H7 (cell line): ENCODE measurements at regions not wholly inside any gene's neighbourhood (a gene's known extent, or its start where the extent isn't known, plus 50 kb on each side); places are given as distances from the start of the nearest gene placed in this dataset.

ENCODE experiments used
- DNase-seq: peaks from one replicate; pipeline ENCODE4 v3.0.0; 2012
- H3K27me3 ChIP-seq: 2 replicates; pipeline ENCODE4 v1.6.0; 2011; ENCODE audit warnings: mild to moderate bottlenecking, low read length; ENCODE audit not compliant: control insufficient read depth, insufficient read depth
- H3K36me3 ChIP-seq: replicated peaks from 2 replicates; pipeline ENCODE4 v1.5.1; 2011; ENCODE audit warnings: low read length; ENCODE audit not compliant: control insufficient read depth, insufficient read depth
- H3K4me3 ChIP-seq: 2 replicates; pipeline ENCODE4 v1.5.1; 2011; ENCODE audit warnings: low read depth, mild to moderate bottlenecking, control low read depth, low read length, moderate library complexity; ENCODE audit not compliant: insufficient read depth

GRCh38 chr16:64304396-64304795 is 817.5 kb downstream of the CDH11 start:
- Histone ChIP-seq H3K36me3 (no peaks in the 10 kb centered on the region), H3K4me3 (no peak overlapping the region), H3K27me3 (no peaks in the 10 kb centered on the region)
- DNase-seq, result no peak

GRCh38 chr16:64297863-64298600 is 823.8 kb downstream of the CDH11 start:
- Histone ChIP-seq H3K27me3 (no peaks in the 10 kb centered on the region), H3K36me3 (no peaks in the 10 kb centered on the region)

DNA sequence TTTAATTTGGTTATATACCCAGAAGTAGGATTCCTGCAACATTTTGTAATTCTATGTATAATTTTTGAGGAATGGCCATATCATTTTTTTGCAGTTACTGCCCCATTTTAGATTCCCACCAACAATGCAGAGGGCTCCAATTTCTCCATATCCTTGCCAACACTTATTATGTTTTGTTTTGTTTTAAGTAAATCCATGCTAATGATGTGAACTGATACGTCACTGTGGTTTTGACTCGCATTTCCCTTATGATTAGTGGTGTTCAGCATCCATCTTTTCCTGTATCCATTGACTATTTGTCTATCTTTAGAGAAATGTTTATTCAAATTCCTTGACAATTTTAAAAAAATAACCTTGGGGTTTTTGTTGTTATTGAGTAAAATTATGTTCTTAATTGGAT is 826.4 kb downstream of the CDH11 start:
- H3K4me3 ChIP-seq, result no peak overlapping the region
- no peaks in the 10 kb centered on the region for H3K27me3 ChIP-seq
- H3K36me3 ChIP-seq, result no peaks in the 10 kb centered on the region
- no peak for DNase-seq

More at GRCh38 chr16:64297863-64298600, 823.8 kb downstream of the CDH11 start:
- H3K4me3 ChIP-seq, result no peak overlapping the region
- no peak for DNase-seq

DNA sequence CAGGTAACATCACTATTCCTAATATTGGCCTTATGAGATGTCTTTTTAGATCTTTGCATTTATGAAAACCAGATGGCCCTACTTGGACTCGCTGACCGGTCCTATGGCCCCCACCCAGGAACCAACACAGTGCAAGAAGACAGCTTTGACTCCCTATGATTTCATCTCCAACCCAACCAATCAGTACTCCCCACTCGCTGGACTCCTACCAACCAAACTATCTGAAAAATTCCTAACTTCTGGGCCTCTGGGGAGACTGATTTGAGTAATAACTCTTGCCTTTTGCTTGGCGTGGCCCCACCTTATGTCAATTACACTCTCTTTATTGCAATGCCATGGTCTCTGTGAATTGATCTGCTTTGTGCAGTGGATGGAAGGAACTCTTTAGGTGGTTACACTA is 828.9 kb downstream of the CDH11 start:
- DNase-seq, result no peak
- Histone ChIP-seq H3K27me3 (no peaks in the 10 kb centered on the region), H3K4me3 (no peak overlapping the region), H3K36me3 (no peaks in the 10 kb centered on the region)

- H3K4me3 ChIP-seq, result no peak overlapping the region
- H3K36me3 ChIP-seq, result no peaks in the 10 kb centered on the region
- H3K27me3 ChIP-seq, result no peaks in the 10 kb centered on the region
- DNase-seq, result no peak
These were observed 829.7 kb downstream of the CDH11 start for GRCh38 chr16:64292161-64292560.

DNA sequence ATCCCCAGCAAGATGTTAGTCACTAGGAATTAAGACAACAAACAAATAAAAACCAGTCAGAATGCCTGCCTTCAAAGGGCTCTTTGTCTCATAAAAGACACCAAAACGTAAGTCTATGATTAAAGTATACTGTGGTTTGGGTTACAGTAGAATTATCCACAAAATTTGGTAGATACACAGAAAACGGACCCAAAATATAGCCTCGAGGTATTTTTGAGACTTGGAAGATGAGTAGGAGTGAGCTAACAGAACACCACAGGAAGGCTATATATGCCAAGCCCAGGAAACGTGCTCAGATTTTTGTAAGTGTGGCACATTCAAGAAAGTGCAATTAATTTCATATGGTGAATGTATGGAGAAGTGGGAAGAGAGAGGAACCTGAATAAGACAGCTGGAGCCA is 831.4 kb downstream of the CDH11 start:
- Histone ChIP-seq H3K4me3 (no peak overlapping the region), H3K36me3 (no peaks in the 10 kb centered on the region), H3K27me3 (no peaks in the 10 kb centered on the region)
- DNase-seq, result no peak

GRCh38 chr16:64287655-64288528 is 834.0 kb downstream of the CDH11 start:
- Histone ChIP-seq H3K27me3 (no peaks in the 10 kb centered on the region), H3K36me3 (no peaks in the 10 kb centered on the region), H3K4me3 (no peak overlapping the region)
- DNase-seq, result no peak

DNA sequence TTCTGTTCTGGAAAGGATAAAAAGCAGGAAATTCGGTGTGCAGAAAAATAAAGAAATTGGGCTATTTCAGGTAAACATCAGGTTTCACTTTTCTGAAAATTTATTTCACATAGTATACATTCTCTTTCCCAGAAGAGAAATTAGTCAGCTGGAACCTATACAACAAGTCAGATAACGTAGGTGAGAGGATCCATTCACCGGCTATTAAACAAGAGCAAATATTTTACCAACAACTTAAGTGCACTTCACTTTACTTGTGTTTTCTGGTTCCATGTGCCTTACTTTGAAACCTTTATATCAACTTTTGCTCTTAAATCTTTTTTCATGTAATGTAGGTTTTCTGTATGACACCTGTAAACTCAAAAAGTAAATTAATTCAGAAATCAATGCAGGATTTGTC is 839.7 kb downstream of the CDH11 start:
- no peak for DNase-seq
- Histone ChIP-seq H3K36me3 (no peaks in the 10 kb centered on the region), H3K27me3 (no peaks in the 10 kb centered on the region), H3K4me3 (no peak overlapping the region)

DNA sequence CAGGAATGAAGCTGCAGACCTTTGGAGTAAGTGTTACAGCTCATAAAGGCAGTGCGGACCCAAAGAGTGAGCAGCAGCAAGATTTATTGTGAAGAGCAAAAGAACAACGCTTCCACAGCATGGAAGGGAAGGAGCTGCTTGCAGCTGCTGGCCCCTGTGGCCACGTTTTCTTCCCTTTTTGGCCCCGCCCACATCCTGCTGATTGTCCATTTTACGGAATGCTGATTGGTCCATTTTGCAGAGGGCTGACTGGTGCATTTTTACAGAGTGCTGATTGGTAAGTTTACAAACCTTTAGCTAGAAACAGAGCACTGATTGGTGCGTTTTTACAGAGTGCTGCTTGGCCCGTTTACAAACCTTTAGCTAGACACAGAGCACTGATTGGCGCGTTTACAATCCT is 841.5 kb downstream of the CDH11 start:
- no peak for DNase-seq
- H3K36me3 ChIP-seq, result no peaks in the 10 kb centered on the region
- H3K27me3 ChIP-seq, result no peaks in the 10 kb centered on the region
- no peak overlapping the region for H3K4me3 ChIP-seq

DNA sequence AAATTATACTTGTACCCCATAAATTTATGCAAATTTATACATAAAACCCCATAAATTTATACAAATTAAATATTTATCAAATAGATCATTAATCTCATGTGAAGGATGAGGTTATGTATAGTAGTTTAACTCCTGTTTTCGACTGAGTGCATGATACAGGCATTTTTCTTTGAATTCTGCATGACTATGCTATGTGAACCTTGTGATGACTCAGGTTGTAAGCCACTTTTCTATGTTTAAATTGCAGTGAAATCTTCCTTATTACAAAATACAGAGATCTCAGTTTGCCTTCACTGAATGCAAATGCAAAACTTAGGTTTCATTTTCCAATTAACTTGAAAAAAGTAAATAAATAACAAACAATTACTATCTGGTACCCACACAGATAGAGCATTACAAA is 843.7 kb downstream of the CDH11 start:
- DNase-seq, result no peak
- Histone ChIP-seq H3K4me3 (no peak overlapping the region), H3K27me3 (no peaks in the 10 kb centered on the region), H3K36me3 (no peaks in the 10 kb centered on the region)

- no peak overlapping the region for H3K4me3 ChIP-seq
- H3K27me3 ChIP-seq, result no peaks in the 10 kb centered on the region
- DNase-seq, result no peak
- H3K36me3 ChIP-seq, result no peaks in the 10 kb centered on the region
These were observed 845.2 kb downstream of the CDH11 start for GRCh38 chr16:64276646-64277045.

GRCh38 chr16:64272028-64272427 is 849.8 kb downstream of the CDH11 start:
- Histone ChIP-seq H3K27me3 (no peaks in the 10 kb centered on the region), H3K4me3 (no peak overlapping the region), H3K36me3 (no peaks in the 10 kb centered on the region)
- DNase-seq, result no peak

DNA sequence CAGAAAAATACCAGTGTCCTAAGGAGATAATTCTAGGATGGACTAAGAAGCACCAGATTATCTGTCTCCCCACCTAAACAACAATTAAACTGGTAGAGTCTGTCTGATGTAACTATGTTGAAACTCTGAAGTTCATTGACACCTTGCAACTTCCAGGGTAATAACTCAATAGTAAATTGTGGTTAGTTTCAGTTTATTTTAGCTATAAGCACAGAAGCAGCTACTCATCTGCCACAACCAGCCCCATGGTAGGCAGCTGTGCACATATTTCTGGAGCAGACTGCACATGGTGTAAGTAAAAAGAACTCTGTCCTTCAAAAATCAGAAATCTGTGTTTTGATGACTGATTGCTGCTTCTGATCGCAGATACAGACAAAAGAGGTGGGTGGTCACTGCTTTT is 852.1 kb downstream of the CDH11 start:
- Histone ChIP-seq H3K27me3 (no peaks in the 10 kb centered on the region), H3K36me3 (no peaks in the 10 kb centered on the region), H3K4me3 (no peak overlapping the region)
- no peak for DNase-seq

DNA sequence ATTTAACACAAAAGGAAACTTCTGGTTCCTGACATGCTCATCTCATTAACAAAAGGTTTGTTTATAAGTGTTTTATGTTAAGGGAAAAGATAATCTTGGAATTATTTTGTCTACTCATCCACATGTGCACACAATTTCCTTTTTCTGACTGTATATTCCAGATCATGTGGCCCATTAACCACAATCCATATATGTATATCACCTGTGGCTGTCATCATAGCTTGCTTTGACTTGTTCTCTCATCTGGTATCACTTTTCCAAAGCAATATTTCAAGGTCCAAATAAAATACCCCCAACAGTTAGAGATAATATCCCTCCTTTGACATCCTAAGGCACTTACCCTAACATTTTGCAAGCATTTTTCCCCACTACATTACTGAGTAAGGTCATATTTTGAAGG is 856.1 kb downstream of the CDH11 start:
- no peaks in the 10 kb centered on the region for H3K36me3 ChIP-seq
- no peak for DNase-seq
- no peak overlapping the region for H3K4me3 ChIP-seq
- no peaks in the 10 kb centered on the region for H3K27me3 ChIP-seq
